Tibial artery (tissue), 4 donors: ENCODE measurements at regions not wholly inside any gene's neighbourhood (a gene's known extent, or its start where the extent isn't known, plus 50 kb on each side); places are given as distances from the start of the nearest gene placed in this dataset.

Experiments
- DNase-seq, 2 donors: peaks; one replicate each; pipeline ENCODE4 v3.0.0-alpha.2; 2019
- H3K27ac ChIP-seq, 2 donors: fragments of 200-600 bp; sonication (generic) in 1 of 2; 1 replicate in 1 of 2; 2 replicates in 1 of 2; pipeline ENCODE4 v1.5.1; 2018 to 2019; ENCODE audit warnings: mild to moderate bottlenecking in 1 of 2
- H3K27me3 ChIP-seq, 2 donors: fragments of 200-600 bp; sonication (generic) in 1 of 2; one replicate each; pipeline versions ENCODE4 v1.5.1 to v1.6.0; 2016 to 2019
- H3K36me3 ChIP-seq, 3 donors: fragments of 200-600 bp; sonication (generic) in 2 of 3; one replicate each; pipeline ENCODE4 v1.5.1; 2016 to 2019; ENCODE audit warnings: mild to moderate bottlenecking in 2 of 3
- H3K4me1 ChIP-seq, 4 donors: fragments of 200-600 bp; sonication (generic) in 2 of 4; 1 replicate in 3 of 4; 2 replicates in 1 of 4; pipeline ENCODE4 v1.5.1; 2016 to 2019
- H3K4me3 ChIP-seq, 2 donors: fragments of 200-600 bp; sonication (generic) in 1 of 2; 1 replicate in 1 of 2; 2 replicates in 1 of 2; pipeline ENCODE4 v1.5.1; 2018 to 2019; ENCODE audit warnings: mild to moderate bottlenecking in 2 of 2
- H3K9me3 ChIP-seq, 3 donors: fragments of 200-600 bp; sonication (generic) in 1 of 3; one replicate each; pipeline ENCODE4 v1.5.1; 2016 to 2019
- CTCF ChIP-seq, 2 experiments: fragments of 200-600 bp in 1 of 2; fragments of 450-650 bp in 1 of 2; IDR thresholded peaks; one replicate each; pipeline ENCODE4 v1.5.1; 2017 to 2019; ENCODE audit warnings: antibody characterized with exemption in 2 of 2, mild to moderate bottlenecking in 1 of 2, moderate library complexity in 1 of 2
- intact Hi-C: fragments of 100-400 bp; cut with DNase I; formaldehyde crosslinking; loops from one replicate; pipeline ENCODE4 v1.15.0; 2023; ENCODE audit warnings: low total_unique reads

- no peaks in the 10 kb centered on the region for H3K27me3 ChIP-seq
- intact Hi-C loops, result no loop called here
- DNase-seq, result no peak
- TF ChIP-seq CTCF (IDR thresholded peaks at IDR 0.05), result no peak
- no peak overlapping the region for H3K4me3 ChIP-seq
- H3K9me3 ChIP-seq, result no peaks in the 10 kb centered on the region
- H3K27ac ChIP-seq, result no peak overlapping the region
- H3K36me3 ChIP-seq, result no peaks in the 10 kb centered on the region
- no peaks in the 10 kb centered on the region for H3K4me1 ChIP-seq
These were observed 1089.7 kb downstream of the PCDH17 start for GRCh38 chr13:58721273-58721672.

- Histone ChIP-seq H3K27ac (no peak overlapping the region), H3K9me3 (no peaks in the 10 kb centered on the region)
- intact Hi-C loops, result no loop called here
These were observed 1096.6 kb downstream of the PCDH17 start for GRCh38 chr13:58728126-58728525.

GRCh38 chr13:58729361-58729760 is 1097.8 kb downstream of the PCDH17 start:
- H3K4me3 ChIP-seq, result no peak overlapping the region
- intact Hi-C loops, result no loop called here
- H3K4me1 ChIP-seq, result no peaks in the 10 kb centered on the region
- no peaks in the 10 kb centered on the region for H3K9me3 ChIP-seq
- DNase-seq, result no peak
- H3K27ac ChIP-seq, result no peak overlapping the region
- TF ChIP-seq CTCF (IDR thresholded peaks at IDR 0.05), result no peak
- no peaks in the 10 kb centered on the region for H3K36me3 ChIP-seq
- no peaks in the 10 kb centered on the region for H3K27me3 ChIP-seq

More at GRCh38 chr13:58728126-58728525, 1096.6 kb downstream of the PCDH17 start:
- Histone ChIP-seq H3K27me3 (no peaks in the 10 kb centered on the region), H3K4me1 (no peaks in the 10 kb centered on the region), H3K36me3 (no peaks in the 10 kb centered on the region), H3K4me3 (no peak overlapping the region)
- DNase-seq, result no peak
- TF ChIP-seq CTCF (IDR thresholded peaks at IDR 0.05), result no peak

GRCh38 chr13:58744686-58745085 is 1113.1 kb downstream of the PCDH17 start:
- H3K27me3 ChIP-seq, result no peaks in the 10 kb centered on the region
- intact Hi-C loops, result no loop called here
- no peaks in the 10 kb centered on the region for H3K9me3 ChIP-seq
- no peaks in the 10 kb centered on the region for H3K4me1 ChIP-seq
- no peak overlapping the region for H3K27ac ChIP-seq
- H3K4me3 ChIP-seq, result no peak overlapping the region
- no peak for DNase-seq
- H3K36me3 ChIP-seq, result no peaks in the 10 kb centered on the region
- no peak for TF ChIP-seq CTCF (IDR thresholded peaks at IDR 0.05)

- no peaks in the 10 kb centered on the region for H3K36me3 ChIP-seq
- H3K4me3 ChIP-seq, result no peak overlapping the region
- intact Hi-C loops, result no loop called here
- H3K27ac ChIP-seq, result no peak overlapping the region
- no peaks in the 10 kb centered on the region for H3K4me1 ChIP-seq
- no peaks in the 10 kb centered on the region for H3K9me3 ChIP-seq
- no peak for TF ChIP-seq CTCF (IDR thresholded peaks at IDR 0.05)
- H3K27me3 ChIP-seq, result no peaks in the 10 kb centered on the region
- DNase-seq, result no peak
These were observed 1136.0 kb downstream of the PCDH17 start for GRCh38 chr13:58767566-58767965.

- H3K4me3 ChIP-seq, result no peak overlapping the region
- no peaks in the 10 kb centered on the region for H3K36me3 ChIP-seq
- H3K4me1 ChIP-seq, result no peaks in the 10 kb centered on the region
- intact Hi-C loops, result no loop called here
- H3K27me3 ChIP-seq, result no peaks in the 10 kb centered on the region
- peaks cover 0 to 6% (median 0%) of the 10 kb centered on the region in 3 donors for H3K9me3 ChIP-seq
- TF ChIP-seq CTCF (IDR thresholded peaks at IDR 0.05), result no peak
- no peak for DNase-seq
- H3K27ac ChIP-seq, result no peak overlapping the region
These were observed 1141.8 kb downstream of the PCDH17 start for GRCh38 chr13:58773280-58773859.
